ENCODE measurements at regions not wholly inside any gene's neighbourhood (a gene's known extent, or its start where the extent isn't known, plus 50 kb on each side); places are given as distances from the start of the nearest gene placed in this dataset.

DNA sequence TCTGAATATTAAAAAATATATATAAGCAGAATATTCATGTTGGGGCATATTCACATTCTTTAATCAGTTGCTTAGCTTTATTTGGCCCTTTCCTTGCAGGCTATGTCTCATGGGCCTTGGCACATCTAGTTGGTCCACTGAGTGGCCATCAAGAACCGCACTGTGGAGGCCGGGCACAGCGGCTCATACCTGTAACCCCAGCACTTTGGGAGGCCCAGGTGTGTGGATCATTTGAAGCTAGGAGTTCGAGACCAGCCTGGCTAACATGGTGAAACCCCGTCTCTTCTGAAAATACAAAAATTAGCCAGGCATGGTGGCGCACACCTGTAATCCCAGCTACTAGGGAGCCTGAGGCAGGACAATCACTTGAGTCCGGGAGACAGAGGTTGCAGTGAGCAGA lies 127.6 kb upstream of the TANK start:
- Mint-ChIP-seq H3K27me3 (no peaks in the 10 kb centered on the region), H3K9me3 (ENCODE audit: low read depth) (peaks cover 3% of the 10 kb centered on the region), H3K4me1 (ENCODE audit: low read depth) (no peaks in the 10 kb centered on the region), H3K36me3 (ENCODE audit: insufficient read depth) (no peaks in the 10 kb centered on the region), H3K27ac (no peak overlapping the region), H3K4me3 (ENCODE audit: low read depth) (no peak overlapping the region)
- TF ChIP-seq, protein P1, sequence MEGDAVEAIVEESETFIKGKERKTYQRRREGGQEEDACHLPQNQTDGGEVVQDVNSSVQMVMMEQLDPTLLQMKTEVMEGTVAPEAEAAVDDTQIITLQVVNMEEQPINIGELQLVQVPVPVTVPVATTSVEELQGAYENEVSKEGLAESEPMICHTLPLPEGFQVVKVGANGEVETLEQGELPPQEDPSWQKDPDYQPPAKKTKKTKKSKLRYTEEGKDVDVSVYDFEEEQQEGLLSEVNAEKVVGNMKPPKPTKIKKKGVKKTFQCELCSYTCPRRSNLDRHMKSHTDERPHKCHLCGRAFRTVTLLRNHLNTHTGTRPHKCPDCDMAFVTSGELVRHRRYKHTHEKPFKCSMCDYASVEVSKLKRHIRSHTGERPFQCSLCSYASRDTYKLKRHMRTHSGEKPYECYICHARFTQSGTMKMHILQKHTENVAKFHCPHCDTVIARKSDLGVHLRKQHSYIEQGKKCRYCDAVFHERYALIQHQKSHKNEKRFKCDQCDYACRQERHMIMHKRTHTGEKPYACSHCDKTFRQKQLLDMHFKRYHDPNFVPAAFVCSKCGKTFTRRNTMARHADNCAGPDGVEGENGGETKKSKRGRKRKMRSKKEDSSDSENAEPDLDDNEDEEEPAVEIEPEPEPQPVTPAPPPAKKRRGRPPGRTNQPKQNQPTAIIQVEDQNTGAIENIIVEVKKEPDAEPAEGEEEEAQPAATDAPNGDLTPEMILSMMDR (IDR thresholded peaks at IDR 0.05; ENCODE audit: unreplicated experiment): no peak
- no peak for DNase-seq (ENCODE audit: low spot score, unreplicated experiment)

DNA sequence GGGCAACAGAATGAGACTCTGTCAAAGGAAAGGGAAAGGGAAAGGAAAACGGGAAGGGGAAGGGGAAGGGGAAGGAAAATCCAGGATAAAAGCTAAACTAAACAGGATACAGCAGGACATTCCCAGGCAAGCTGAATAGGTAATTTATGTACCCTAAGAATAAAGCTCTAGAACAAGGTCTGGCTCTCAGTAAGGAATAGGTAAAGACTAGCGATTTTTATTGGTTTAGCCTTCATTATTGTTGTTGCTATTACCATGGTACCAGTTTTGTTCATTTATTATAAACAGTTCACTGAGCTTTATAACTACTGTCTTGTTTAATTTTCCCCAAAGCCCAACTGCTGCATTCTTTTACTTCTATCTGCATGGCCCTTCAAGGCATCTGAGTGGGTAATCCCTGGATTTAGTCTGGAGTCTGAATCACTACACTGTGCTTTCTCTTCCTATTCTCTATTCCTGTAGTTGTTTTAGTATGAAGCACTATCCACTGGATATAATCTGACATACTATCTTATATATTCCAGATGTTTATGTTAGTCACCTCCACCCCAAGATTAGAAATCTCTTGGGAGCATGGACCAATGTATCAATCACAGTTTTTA lies 127.1 kb upstream of the TANK start:
- no peaks in the 10 kb centered on the region for H3K4me1 Mint-ChIP-seq (ENCODE audit: low read depth)
- H3K27me3 Mint-ChIP-seq: no peaks in the 10 kb centered on the region
- H3K4me3 Mint-ChIP-seq (ENCODE audit: low read depth): no peak overlapping the region
- no peak for DNase-seq (ENCODE audit: low spot score, unreplicated experiment)
- no peak overlapping the region for H3K27ac Mint-ChIP-seq
- TF ChIP-seq, protein P1 (IDR thresholded peaks at IDR 0.05; ENCODE audit: unreplicated experiment): no peak
- H3K36me3 Mint-ChIP-seq (ENCODE audit: insufficient read depth): no peaks in the 10 kb centered on the region
- H3K9me3 Mint-ChIP-seq (ENCODE audit: low read depth): peaks cover 3% of the 10 kb centered on the region

DNA sequence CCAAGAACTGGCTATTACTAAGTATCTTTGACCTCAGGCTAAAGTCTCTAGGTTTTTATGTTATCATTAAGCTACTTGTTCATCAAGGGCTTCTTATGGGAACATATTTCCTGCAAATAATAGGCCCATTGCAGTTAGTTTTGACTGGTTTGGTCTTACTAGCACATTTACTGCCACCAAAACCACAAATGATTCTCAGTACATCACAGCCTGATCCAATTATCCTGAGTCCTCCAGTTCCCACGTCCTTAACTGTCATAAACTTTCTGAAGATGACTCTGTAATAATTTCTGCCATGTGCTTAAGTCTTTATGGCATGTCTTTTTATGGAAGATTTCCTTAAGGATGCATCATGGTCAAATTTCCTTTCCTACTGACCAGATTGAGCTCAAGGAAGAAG lies 123.3 kb upstream of the TANK start:
- peaks cover 3% of the 10 kb centered on the region for H3K27me3 Mint-ChIP-seq
- H3K4me1 Mint-ChIP-seq (ENCODE audit: low read depth): no peaks in the 10 kb centered on the region

DNA sequence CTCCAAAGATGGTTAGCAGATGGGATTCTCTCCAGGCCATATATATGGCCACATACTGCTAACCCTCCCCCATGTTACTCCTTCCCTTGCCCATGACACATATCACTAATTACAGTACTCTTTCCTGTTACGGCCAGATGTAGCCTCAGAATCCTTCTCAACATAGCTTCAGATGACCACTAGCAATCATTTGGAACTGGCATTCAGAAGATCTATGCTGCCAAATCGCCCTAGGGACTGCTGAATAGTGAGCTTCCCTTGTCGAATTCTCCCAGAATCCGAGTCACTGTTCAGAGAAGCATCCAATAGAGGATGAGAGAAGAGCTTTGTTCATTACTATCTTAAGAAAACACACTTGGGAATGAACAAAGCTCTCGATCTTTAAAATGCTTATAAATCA lies 121.2 kb upstream of the TANK start:
- DNase-seq (ENCODE audit: low spot score, unreplicated experiment): no peak
- H3K9me3 Mint-ChIP-seq (ENCODE audit: low read depth): peaks cover 3% of the 10 kb centered on the region
- peaks cover 3% of the 10 kb centered on the region for H3K27me3 Mint-ChIP-seq

More for the DNA sequence above, 123.3 kb upstream of the TANK start:
- H3K27ac Mint-ChIP-seq: no peak overlapping the region
- TF ChIP-seq, protein P1 (IDR thresholded peaks at IDR 0.05; ENCODE audit: unreplicated experiment): no peak
- DNase-seq (ENCODE audit: low spot score, unreplicated experiment): no peak
- no peak overlapping the region for H3K4me3 Mint-ChIP-seq (ENCODE audit: low read depth)
- peaks cover 3% of the 10 kb centered on the region for H3K9me3 Mint-ChIP-seq (ENCODE audit: low read depth)
- H3K36me3 Mint-ChIP-seq (ENCODE audit: insufficient read depth): no peaks in the 10 kb centered on the region

DNA sequence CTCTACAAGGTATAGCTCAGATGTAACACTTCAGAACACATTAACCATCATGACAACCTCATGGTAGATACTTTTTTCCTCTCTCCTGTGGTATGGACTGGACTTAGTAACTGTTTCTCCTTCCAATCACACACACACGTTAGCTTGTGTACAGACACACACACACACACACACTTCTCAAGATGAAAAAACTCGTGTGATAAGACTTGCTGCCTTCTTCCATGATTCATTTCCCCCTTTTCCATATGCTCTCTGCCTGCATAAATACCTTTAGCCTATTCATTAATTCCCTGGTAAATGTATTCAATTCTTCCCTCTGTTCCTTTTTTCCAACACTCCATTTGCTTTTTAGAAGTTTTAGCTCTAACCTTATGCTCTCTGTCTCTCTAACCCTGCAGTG lies 118.9 kb upstream of the TANK start:
- Mint-ChIP-seq H3K27me3 (peaks cover 3% of the 10 kb centered on the region), H3K4me3 (ENCODE audit: low read depth) (no peak overlapping the region), H3K27ac (no peak overlapping the region), H3K36me3 (ENCODE audit: insufficient read depth) (no peaks in the 10 kb centered on the region), H3K9me3 (ENCODE audit: low read depth) (no peaks in the 10 kb centered on the region), H3K4me1 (ENCODE audit: low read depth) (peaks cover 1% of the 10 kb centered on the region)
- TF ChIP-seq, protein P1 (IDR thresholded peaks at IDR 0.05; ENCODE audit: unreplicated experiment): no peak
- no peak for DNase-seq (ENCODE audit: low spot score, unreplicated experiment)

More for the DNA sequence above, 121.2 kb upstream of the TANK start:
- no peak overlapping the region for H3K4me3 Mint-ChIP-seq (ENCODE audit: low read depth)
- H3K4me1 Mint-ChIP-seq (ENCODE audit: low read depth): no peaks in the 10 kb centered on the region
- no peak overlapping the region for H3K27ac Mint-ChIP-seq
- TF ChIP-seq, protein P1 (IDR thresholded peaks at IDR 0.05; ENCODE audit: unreplicated experiment): no peak
- no peaks in the 10 kb centered on the region for H3K36me3 Mint-ChIP-seq (ENCODE audit: insufficient read depth)
